SH-SY5Y (cell line): ENCODE measurements at regions not wholly inside any gene's neighbourhood (a gene's known extent, or its start where the extent isn't known, plus 50 kb on each side); places are given as distances from the start of the nearest gene placed in this dataset.

Experiments
- GATA2 ChIP-seq: IDR thresholded peaks from 2 replicates; pipeline ENCODE4 v1.6.1; 2011; ENCODE audit warnings: mild to moderate bottlenecking, low read depth, low read length
- GATA3 ChIP-seq: IDR thresholded peaks from 2 replicates; pipeline ENCODE4 v1.6.1; 2011; ENCODE audit warnings: low read depth, mild to moderate bottlenecking, low read length, moderate library complexity

GRCh38 chr2:120662746-120663145 is 72.9 kb upstream of the GLI2 start:
- TF ChIP-seq GATA2 (no peak), GATA3 (no peak)
